ENCODE measurements at regions not wholly inside any gene's neighbourhood (a gene's known extent, or its start where the extent isn't known, plus 50 kb on each side); places are given as distances from the start of the nearest gene placed in this dataset.

GRCh38 chr12:58301038-58301729 is 359.8 kb downstream of the ATP23 start:
- TF ChIP-seq CTCF (IDR thresholded peaks at IDR 0.05), result no peak
- TF ChIP-seq REST (IDR thresholded peaks at IDR 0.05; ENCODE audit: insufficient read depth in 1 of 2, low read depth in 2 of 2, low read length in 1 of 2), result no peak
- TF ChIP-seq POLR2AphosphoS5 (IDR thresholded peaks at IDR 0.05; ENCODE audit: low read depth, low read length), result no peak
- TF ChIP-seq SIN3A (IDR thresholded peaks at IDR 0.05; ENCODE audit: borderline replicate concordance, insufficient read depth, low read depth, low read length), result no peak

Data from Panc1 (cell line).